Esophagus muscularis mucosa (tissue), 4 donors: ENCODE measurements at regions not wholly inside any gene's neighbourhood (a gene's known extent, or its start where the extent isn't known, plus 50 kb on each side); places are given as distances from the start of the nearest gene placed in this dataset.
A peak's percentile ranks its signal among the peaks of the same experiment; 100 is the strongest.
"Not testable (repeated sequence)": the region's sequence is repeated elsewhere in the genome, so short reads cannot be mapped to it uniquely, and the experiment has no call there.

Source experiments
- DNase-seq: peaks from one replicate; pipeline ENCODE4 v3.0.0-alpha.2; 2017; ENCODE audit errors: extremely low spot score
- H3K27ac ChIP-seq, 4 donors: fragments of 200-600 bp; sonication (generic); replicated peaks in 1 of 4; 1 replicate in 3 of 4; 2 replicates in 1 of 4; pipeline ENCODE4 v1.5.1; 2016 to 2019; ENCODE audit warnings: mild to moderate bottlenecking in 1 of 4
- H3K27me3 ChIP-seq, 4 donors: fragments of 200-600 bp; sonication (generic); one replicate each; pipeline versions ENCODE4 v1.5.1 to v1.6.0; 2016 to 2019
- H3K36me3 ChIP-seq, 4 donors: fragments of 200-600 bp; sonication (generic); one replicate each; pipeline ENCODE4 v1.5.1; 2016 to 2019
- H3K4me1 ChIP-seq, 4 donors: fragments of 200-600 bp; sonication (generic); one replicate each; pipeline ENCODE4 v1.5.1; 2016 to 2019
- H3K4me3 ChIP-seq, 4 donors: fragments of 200-600 bp; sonication (generic); 1 replicate in 2 of 4; 2 replicates in 2 of 4; pipeline ENCODE4 v1.5.1; 2016 to 2019; ENCODE audit warnings: mild to moderate bottlenecking in 4 of 4, moderate library complexity in 1 of 4
- H3K9me3 ChIP-seq, 4 donors: fragments of 200-600 bp; sonication (generic); 1 replicate in 3 of 4; 2 replicates in 1 of 4; pipeline ENCODE4 v1.5.1; 2016 to 2019
- CTCF ChIP-seq, 3 experiments: fragments of 200-600 bp in 2 of 3; fragments of 450-650 bp in 1 of 3; sonication (generic) in 2 of 3; IDR thresholded peaks; one replicate each; pipeline ENCODE4 v1.5.1; 2017 to 2019; ENCODE audit warnings: antibody characterized with exemption in 3 of 3, mild to moderate bottlenecking in 2 of 3, moderate library complexity in 1 of 3
- EP300 ChIP-seq: sonication (generic); formaldehyde crosslinking; IDR thresholded peaks from one replicate; pipeline ENCODE4 v1.6.1; 2017; ENCODE audit warnings: antibody characterized with exemption
- POLR2A ChIP-seq: fragments of 450-650 bp; IDR thresholded peaks from one replicate; pipeline ENCODE4 v1.6.1; 2017; ENCODE audit warnings: antibody characterized with exemption, moderate library complexity, mild to moderate bottlenecking, low read depth
- POLR2AphosphoS5 ChIP-seq, 2 donors: sonication (generic); formaldehyde crosslinking; IDR thresholded peaks; one replicate each; pipeline ENCODE4 v1.6.1; 2017; ENCODE audit warnings: antibody characterized with exemption in 2 of 2
- WGBS: methylation state at CpG from one replicate; pipeline ENCODE4 v1.1.5; 2018; 5-methylcytosine and 5-hydroxymethylcytosine counted together
- intact Hi-C: fragments of 100-400 bp; cut with DNase I; formaldehyde crosslinking; loops from one replicate; pipeline ENCODE4 v1.15.1; 2023

DNA sequence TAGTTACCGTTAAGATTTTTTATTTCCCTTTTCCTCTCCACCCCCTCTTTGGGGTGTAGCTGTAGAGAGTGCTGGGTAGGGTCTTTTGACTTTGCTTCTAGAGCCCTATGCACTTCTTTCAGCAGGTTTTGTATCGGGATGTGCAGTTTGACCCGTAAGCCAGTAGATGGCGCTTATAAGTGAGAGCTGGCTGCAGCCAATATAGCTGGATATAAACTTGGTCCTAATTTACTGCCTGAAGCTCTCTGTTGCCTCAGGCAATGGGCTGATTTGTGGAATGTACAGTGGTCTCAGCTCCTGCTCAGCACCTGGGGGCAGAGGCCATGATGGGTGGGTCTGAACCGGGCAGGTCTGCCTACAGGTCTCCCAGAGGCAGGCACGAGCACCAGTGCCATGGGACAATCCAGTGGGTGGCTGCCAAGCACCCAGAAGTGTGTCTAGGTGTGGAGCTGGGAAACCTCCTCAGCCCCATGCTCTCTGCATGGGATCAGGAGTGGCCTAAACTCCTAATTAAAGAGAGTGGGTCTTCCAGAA lies 146.5 kb downstream of the SPANXN1 start:
- 14% methylated on average over 4 of the region's 6 CpGs for WGBS
- Histone ChIP-seq H3K27ac (no peak overlapping the region), H3K9me3 (no peaks in the 10 kb centered on the region), H3K36me3 (no peaks in the 10 kb centered on the region), H3K4me1 (no peaks in the 10 kb centered on the region), H3K4me3 (no peak overlapping the region), H3K27me3 (no peaks in the 10 kb centered on the region)
- DNase-seq: no peak
- TF ChIP-seq POLR2A: no peak
- TF ChIP-seq POLR2AphosphoS5 (IDR thresholded peaks at IDR 0.05): no peak
- no peak for TF ChIP-seq CTCF (IDR thresholded peaks at IDR 0.05)
- no peak for TF ChIP-seq EP300
- intact Hi-C loops: no loop called here

- H3K36me3 ChIP-seq: no peaks in the 10 kb centered on the region
- intact Hi-C loops: no loop called here
- H3K9me3 ChIP-seq: no peaks in the 10 kb centered on the region
- no peaks in the 10 kb centered on the region for H3K27me3 ChIP-seq
- H3K27ac ChIP-seq: no peak overlapping the region
- no peaks in the 10 kb centered on the region for H3K4me1 ChIP-seq
- H3K4me3 ChIP-seq: no peak overlapping the region
- TF ChIP-seq CTCF (IDR thresholded peaks at IDR 0.05) (no peak), POLR2AphosphoS5 (IDR thresholded peaks at IDR 0.05) (no peak), POLR2A (no peak), EP300 (no peak)
- no peak for DNase-seq
Observed at GRCh38 chrX:145394344-145394743, 147.0 kb downstream of the SPANXN1 start.

- Histone ChIP-seq H3K36me3 (no peaks in the 10 kb centered on the region), H3K4me1 (no peaks in the 10 kb centered on the region), H3K9me3 (no peaks in the 10 kb centered on the region), H3K4me3 (no peak overlapping the region), H3K27ac (no peak overlapping the region), H3K27me3 (no peaks in the 10 kb centered on the region)
- intact Hi-C loops: no loop called here
- DNase-seq: no peak
- TF ChIP-seq POLR2AphosphoS5 (IDR thresholded peaks at IDR 0.05) (no peak), CTCF (IDR thresholded peaks at IDR 0.05) (no peak), EP300 (no peak), POLR2A (no peak)
- WGBS: 65% methylated on average over 2 of the region's 2 CpGs
Observed at GRCh38 chrX:145396612-145397011, 149.3 kb downstream of the SPANXN1 start.

- TF ChIP-seq CTCF (IDR thresholded peaks at IDR 0.05) (peak; percentile 25 to 54 (median 51)), POLR2AphosphoS5 (IDR thresholded peaks at IDR 0.05) (no peak)
- Histone ChIP-seq H3K9me3 (no peaks in the 10 kb centered on the region), H3K27me3 (no peaks in the 10 kb centered on the region), H3K4me3 (no peak overlapping the region), H3K4me1 (no peaks in the 10 kb centered on the region), H3K36me3 (no peaks in the 10 kb centered on the region), H3K27ac (no peak overlapping the region)
- intact Hi-C loops: no loop called here
- no peak for DNase-seq
- 0% methylated on average over 1 of the region's 1 CpG for WGBS
Observed at GRCh38 chrX:145405012-145405411, 157.7 kb downstream of the SPANXN1 start.

- WGBS: 65% methylated on average over 2 of the region's 2 CpGs
- no peaks in the 10 kb centered on the region for H3K4me1 ChIP-seq
- no peaks in the 10 kb centered on the region for H3K9me3 ChIP-seq
- no peak overlapping the region for H3K27ac ChIP-seq
- TF ChIP-seq CTCF (IDR thresholded peaks at IDR 0.05) (no peak), POLR2A (no peak), POLR2AphosphoS5 (IDR thresholded peaks at IDR 0.05) (no peak), EP300 (no peak)
- intact Hi-C loops: no loop called here
- H3K27me3 ChIP-seq: no peaks in the 10 kb centered on the region
- DNase-seq: no peak
- no peak overlapping the region for H3K4me3 ChIP-seq
- no peaks in the 10 kb centered on the region for H3K36me3 ChIP-seq
Observed at GRCh38 chrX:145410622-145411021, 163.3 kb downstream of the SPANXN1 start.

GRCh38 chrX:145436211-145436610 lies 188.9 kb downstream of the SPANXN1 start:
- H3K4me3 ChIP-seq, H3K9me3 ChIP-seq, intact Hi-C loops, H3K27me3 ChIP-seq, H3K27ac ChIP-seq, H3K4me1 ChIP-seq, DNase-seq, H3K36me3 ChIP-seq: not testable (repeated sequence)
- 88% methylated on average over 17 of the region's 32 CpGs for WGBS
